GM23338 (cell line): ENCODE measurements at regions not wholly inside any gene's neighbourhood (a gene's known extent, or its start where the extent isn't known, plus 50 kb on each side); places are given as distances from the start of the nearest gene placed in this dataset.
"Not testable (repeated sequence)": the region's sequence is repeated elsewhere in the genome, so short reads cannot be mapped to it uniquely, and the experiment has no call there.

ENCODE experiments used
- ATAC-seq: fragments of 200-7000 bp; cut with Tn5 transposase; 3 replicates; pipeline ENCODE4 v1.9.1; 2020
- DNase-seq: peaks from one replicate; pipeline ENCODE4 v3.0.0-alpha.2; 2015; ENCODE audit warnings: low spot score
- H2AFZ ChIP-seq: fragments of 200-600 bp; sonication (generic); 2 replicates; pipeline ENCODE4 v1.8.0; 2016; ENCODE audit warnings: antibody characterized with exemption, mild to moderate bottlenecking, moderate library complexity
- H3F3A ChIP-seq: fragments of 200-600 bp; sonication (generic); replicated peaks from 2 replicates; pipeline ENCODE4 v1.8.0; 2017; ENCODE audit warnings: antibody characterized with exemption, mixed run types, low read depth
- H3K27ac ChIP-seq: fragments of 200-600 bp; sonication (generic); 2 replicates; pipeline ENCODE4 v1.6.1; 2016; ENCODE audit warnings: low read depth
- H3K27me3 ChIP-seq: fragments of 200-600 bp; sonication (generic); 2 replicates; pipeline ENCODE4 v1.8.0; 2016; ENCODE audit warnings: mild to moderate bottlenecking, mixed run types, moderate library complexity; ENCODE audit not compliant: insufficient read depth
- H3K36me3 ChIP-seq: fragments of 200-600 bp; sonication (generic); 2 replicates; pipeline ENCODE4 v1.8.0; 2016; ENCODE audit warnings: mild to moderate bottlenecking; ENCODE audit not compliant: insufficient read depth
- H3K4me1 ChIP-seq: fragments of 200-600 bp; sonication (generic); 2 replicates; pipeline ENCODE4 v1.8.0; 2016; ENCODE audit warnings: mild to moderate bottlenecking, moderate library complexity; ENCODE audit not compliant: insufficient read depth
- H3K4me2 ChIP-seq: fragments of 200-600 bp; sonication (generic); 2 replicates; pipeline ENCODE4 v1.7.1; 2017; ENCODE audit warnings: mixed run types
- H3K4me3 ChIP-seq: fragments of 200-600 bp; sonication (generic); 2 replicates; pipeline ENCODE4 v1.6.1; 2016; ENCODE audit warnings: mixed run types
- H3K79me2 ChIP-seq: fragments of 200-600 bp; sonication (generic); replicated peaks from 2 replicates; pipeline ENCODE4 v1.8.0; 2017; ENCODE audit warnings: mild to moderate bottlenecking; ENCODE audit not compliant: insufficient read depth
- H3K9me2 ChIP-seq: fragments of 200-600 bp; sonication (generic); 2 replicates; pipeline ENCODE4 v1.8.0; 2017; ENCODE audit not compliant: insufficient read depth
- H4K20me1 ChIP-seq: fragments of 200-600 bp; sonication (generic); replicated peaks from 2 replicates; pipeline ENCODE4 v1.8.0; 2017; ENCODE audit warnings: mild to moderate bottlenecking; ENCODE audit not compliant: insufficient read depth
- H3K27ac Mint-ChIP-seq: 2 replicates; pipeline ENCODE4 v1.8.0; 2020; ENCODE audit warnings: inconsistent platforms, mild to moderate bottlenecking, moderate library complexity, mixed read lengths
- H3K27me3 Mint-ChIP-seq: 3 replicates; pipeline ENCODE4 v1.8.0; 2022; ENCODE audit warnings: low read depth, mild to moderate bottlenecking, moderate library complexity, mixed read lengths, inconsistent platforms; ENCODE audit not compliant: insufficient read depth, poor library complexity
- H3K36me3 Mint-ChIP-seq: 3 replicates; pipeline ENCODE4 v1.8.0; 2021; ENCODE audit warnings: low read depth, mild to moderate bottlenecking, inconsistent platforms, moderate library complexity, mixed read lengths
- H3K4me1 Mint-ChIP-seq: 3 replicates; pipeline ENCODE4 v1.8.0; 2020; ENCODE audit warnings: mild to moderate bottlenecking, inconsistent platforms, mixed read lengths
- H3K4me3 Mint-ChIP-seq: 3 replicates; pipeline ENCODE4 v1.8.0; 2021; ENCODE audit warnings: moderate library complexity, mild to moderate bottlenecking, inconsistent platforms, mixed read lengths
- H3K9me3 Mint-ChIP-seq: 3 replicates; pipeline ENCODE4 v1.8.0; 2020; ENCODE audit warnings: moderate library complexity, mild to moderate bottlenecking, inconsistent platforms, mixed read lengths
- CREB1 ChIP-seq: fragments of 250-450 bp; sonication (Bioruptor Pico); IDR thresholded peaks from 2 replicates; pipeline ENCODE4 v1.5.0; 2020; ENCODE audit warnings: low read depth, mild to moderate bottlenecking, moderate library complexity
- EZH2 ChIP-seq: fragments of 200-600 bp; sonication (generic); IDR thresholded peaks from one replicate; pipeline ENCODE4 v1.8.0; 2017; ENCODE audit warnings: antibody characterized with exemption, mild to moderate bottlenecking, low read depth; ENCODE audit not compliant: unreplicated experiment
- EZH2phosphoT487 ChIP-seq: fragments of 200-600 bp; sonication (generic); IDR thresholded peaks from one replicate; pipeline ENCODE4 v1.8.1; 2018; ENCODE audit warnings: antibody characterized with exemption; ENCODE audit not compliant: unreplicated experiment
- JUNB ChIP-seq: IDR thresholded peaks from one replicate; pipeline ENCODE4 v1.6.1; 2016; ENCODE audit warnings: antibody characterized with exemption; ENCODE audit not compliant: unreplicated experiment
- NANOG ChIP-seq: IDR thresholded peaks from 2 replicates; pipeline ENCODE4 v1.6.1; 2016; ENCODE audit warnings: antibody characterized with exemption, borderline replicate concordance
- POLR2AphosphoS5 ChIP-seq: IDR thresholded peaks from 2 replicates; pipeline ENCODE4 v1.6.1; 2016; ENCODE audit warnings: antibody characterized with exemption, low read depth
- STAT1 ChIP-seq: IDR thresholded peaks from one replicate; pipeline ENCODE4 v1.6.1; 2016; ENCODE audit warnings: antibody characterized with exemption; ENCODE audit not compliant: unreplicated experiment
- ZNF114 ChIP-seq: fragments of 250-450 bp; sonication (Bioruptor Pico); IDR thresholded peaks from 2 replicates; pipeline ENCODE4 v1.5.0; 2020; ENCODE audit warnings: mild to moderate bottlenecking, moderate library complexity
- ZNF331 ChIP-seq: fragments of 250-450 bp; sonication (Bioruptor Pico); IDR thresholded peaks from 2 replicates; pipeline ENCODE4 v1.5.0; 2020; ENCODE audit warnings: low read depth, mild to moderate bottlenecking, moderate library complexity
- TF ChIP-seq, protein P1 (sequence below): fragments of 250-450 bp; sonication (Bioruptor Pico); IDR thresholded peaks from 2 replicates; pipeline ENCODE4 v1.5.0; 2020; ENCODE audit warnings: mild to moderate bottlenecking, moderate library complexity
- TF ChIP-seq, protein P2 (sequence below): IDR thresholded peaks from 2 replicates; pipeline ENCODE4 v1.6.1; 2016; ENCODE audit warnings: antibody characterized with exemption

DNA sequence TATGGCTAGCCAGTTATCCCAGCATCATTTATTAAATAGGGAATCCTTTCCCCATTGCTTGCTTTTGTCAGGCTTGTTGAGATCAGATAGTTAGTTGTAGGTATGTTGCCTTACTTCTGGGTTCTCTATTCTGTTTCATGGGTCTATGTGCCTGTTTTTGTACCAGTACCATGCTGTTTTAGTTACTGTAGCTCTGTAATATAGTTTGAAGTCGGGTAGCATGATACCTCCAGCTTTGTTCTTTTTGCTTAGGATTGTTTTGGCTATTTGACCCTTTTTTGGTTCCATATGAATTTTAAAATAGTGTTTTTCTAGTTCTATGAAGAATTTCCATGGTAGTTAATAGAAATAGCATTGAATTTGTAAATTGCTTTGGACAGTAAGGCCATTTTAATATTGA lies 300.5 kb downstream of the PTGER3 start:
- H3K4me2 ChIP-seq, H3K27ac ChIP-seq, H3F3A ChIP-seq, H3K4me3 Mint-ChIP-seq, H3K27me3 ChIP-seq, H3K36me3 ChIP-seq, H3K9me2 ChIP-seq, H3K4me1 ChIP-seq, H3K4me1 Mint-ChIP-seq, DNase-seq, H3K27me3 Mint-ChIP-seq, H3K27ac Mint-ChIP-seq, H3K79me2 ChIP-seq, ATAC-seq, H3K4me3 ChIP-seq, H4K20me1 ChIP-seq, H2AFZ ChIP-seq: not testable (repeated sequence)
- peaks cover 41% of the 10 kb centered on the region for H3K9me3 Mint-ChIP-seq
- peaks cover 18% of the 10 kb centered on the region; the same call in 2 of the 3 replicates for H3K36me3 Mint-ChIP-seq

DNA sequence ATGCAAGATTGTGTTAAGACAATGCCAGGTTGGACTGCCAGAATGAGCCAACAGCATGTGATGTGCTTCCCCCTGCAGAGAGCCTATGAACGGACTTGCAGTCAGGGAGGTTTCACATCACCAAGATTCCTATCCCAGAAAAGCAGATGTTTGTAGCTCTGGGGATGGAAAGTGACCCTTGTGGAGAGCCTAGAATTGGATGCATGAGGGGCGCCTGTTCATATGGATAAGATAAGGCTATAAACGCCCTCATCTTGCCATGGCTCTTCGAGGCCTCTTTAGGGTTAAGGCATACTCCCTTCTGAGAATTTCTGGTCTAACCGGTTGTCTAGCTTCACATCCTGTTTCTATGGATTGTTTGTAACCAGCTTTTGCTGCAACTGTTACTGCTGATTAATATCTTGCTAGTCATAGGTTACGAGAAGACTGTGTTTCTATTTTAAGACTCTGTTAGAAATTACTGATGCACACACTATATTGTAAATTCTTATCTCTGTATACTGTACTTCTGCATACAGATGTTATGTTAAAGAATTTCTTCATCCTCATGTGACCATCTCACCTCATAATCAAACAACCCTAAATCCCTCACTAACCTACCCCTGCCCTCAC lies 295.8 kb downstream of the PTGER3 start:
- H3K27me3 ChIP-seq, H3K36me3 Mint-ChIP-seq, H3K4me1 Mint-ChIP-seq, H3K4me3 ChIP-seq, H3F3A ChIP-seq, H3K4me1 ChIP-seq, H3K27ac Mint-ChIP-seq, H3K27ac ChIP-seq, H3K9me2 ChIP-seq, H2AFZ ChIP-seq, DNase-seq, ATAC-seq, H3K27me3 Mint-ChIP-seq, H3K36me3 ChIP-seq, H3K79me2 ChIP-seq, H3K4me3 Mint-ChIP-seq, H4K20me1 ChIP-seq: not testable (repeated sequence)
- 0 out of 2 replicates have a peak overlapping the region, but pooled peaks have one; percentile 36 for H3K4me2 ChIP-seq
- H3K9me3 Mint-ChIP-seq = peaks cover 23% of the 10 kb centered on the region; the same call in 2 of the 3 replicates

DNA sequence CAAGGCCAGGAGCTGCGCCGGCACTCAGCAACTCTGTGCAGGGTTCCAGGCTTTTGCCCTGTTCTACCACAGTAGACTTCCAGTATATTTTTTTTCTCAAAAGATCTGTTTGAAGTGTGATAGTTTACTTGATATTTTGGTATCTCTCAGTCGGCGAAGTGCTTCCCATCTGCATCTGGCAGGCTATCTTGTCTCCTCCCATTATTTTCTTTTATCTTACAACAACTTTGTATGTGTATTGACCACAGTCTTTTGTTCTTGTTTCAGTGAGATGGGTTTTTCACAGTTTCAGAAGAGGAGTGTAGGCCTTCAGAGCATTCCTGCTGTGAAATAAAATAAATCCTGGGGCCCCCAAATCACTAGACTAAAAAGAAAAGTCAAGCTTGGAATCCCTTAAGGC lies 292.9 kb downstream of the PTGER3 start:
- no peak for ATAC-seq
- H3F3A ChIP-seq = no peaks in the 10 kb centered on the region
- no peak overlapping the region for H3K4me2 ChIP-seq
- Mint-ChIP-seq H3K27me3 (peaks cover 6% of the 10 kb centered on the region), H3K4me1 (peaks cover 7% of the 10 kb centered on the region), H3K36me3 (no peaks in the 10 kb centered on the region), H3K4me3 (no peak overlapping the region), H3K27ac (no peak overlapping the region), H3K9me3 (peaks cover 2% of the 10 kb centered on the region; the same call in 2 of the 3 replicates)
- no peak for DNase-seq
- H3K4me3 ChIP-seq = no peak overlapping the region
- no peaks in the 10 kb centered on the region for H4K20me1 ChIP-seq
- peak overlapping the region; percentile 52; the same call in 1 of the 2 replicates for H2AFZ ChIP-seq
- H3K9me2 ChIP-seq = no peaks in the 10 kb centered on the region
- no peaks in the 10 kb centered on the region for H3K79me2 ChIP-seq
- H3K27ac ChIP-seq = no peak overlapping the region
- no peaks in the 10 kb centered on the region for H3K4me1 ChIP-seq
- H3K27me3 ChIP-seq = no peaks in the 10 kb centered on the region
- no peaks in the 10 kb centered on the region for H3K36me3 ChIP-seq
- TF ChIP-seq EZH2 (no peak), EZH2phosphoT487 (no peak), STAT1 (no peak), JUNB (no peak), ZNF331 (CRISPR knock-in tag) (no peak), CREB1 (CRISPR knock-in tag) (no peak), NANOG (no peak), ZNF114 (CRISPR knock-in tag) (no peak), POLR2AphosphoS5 (no peak)
- TF ChIP-seq, protein P1, sequence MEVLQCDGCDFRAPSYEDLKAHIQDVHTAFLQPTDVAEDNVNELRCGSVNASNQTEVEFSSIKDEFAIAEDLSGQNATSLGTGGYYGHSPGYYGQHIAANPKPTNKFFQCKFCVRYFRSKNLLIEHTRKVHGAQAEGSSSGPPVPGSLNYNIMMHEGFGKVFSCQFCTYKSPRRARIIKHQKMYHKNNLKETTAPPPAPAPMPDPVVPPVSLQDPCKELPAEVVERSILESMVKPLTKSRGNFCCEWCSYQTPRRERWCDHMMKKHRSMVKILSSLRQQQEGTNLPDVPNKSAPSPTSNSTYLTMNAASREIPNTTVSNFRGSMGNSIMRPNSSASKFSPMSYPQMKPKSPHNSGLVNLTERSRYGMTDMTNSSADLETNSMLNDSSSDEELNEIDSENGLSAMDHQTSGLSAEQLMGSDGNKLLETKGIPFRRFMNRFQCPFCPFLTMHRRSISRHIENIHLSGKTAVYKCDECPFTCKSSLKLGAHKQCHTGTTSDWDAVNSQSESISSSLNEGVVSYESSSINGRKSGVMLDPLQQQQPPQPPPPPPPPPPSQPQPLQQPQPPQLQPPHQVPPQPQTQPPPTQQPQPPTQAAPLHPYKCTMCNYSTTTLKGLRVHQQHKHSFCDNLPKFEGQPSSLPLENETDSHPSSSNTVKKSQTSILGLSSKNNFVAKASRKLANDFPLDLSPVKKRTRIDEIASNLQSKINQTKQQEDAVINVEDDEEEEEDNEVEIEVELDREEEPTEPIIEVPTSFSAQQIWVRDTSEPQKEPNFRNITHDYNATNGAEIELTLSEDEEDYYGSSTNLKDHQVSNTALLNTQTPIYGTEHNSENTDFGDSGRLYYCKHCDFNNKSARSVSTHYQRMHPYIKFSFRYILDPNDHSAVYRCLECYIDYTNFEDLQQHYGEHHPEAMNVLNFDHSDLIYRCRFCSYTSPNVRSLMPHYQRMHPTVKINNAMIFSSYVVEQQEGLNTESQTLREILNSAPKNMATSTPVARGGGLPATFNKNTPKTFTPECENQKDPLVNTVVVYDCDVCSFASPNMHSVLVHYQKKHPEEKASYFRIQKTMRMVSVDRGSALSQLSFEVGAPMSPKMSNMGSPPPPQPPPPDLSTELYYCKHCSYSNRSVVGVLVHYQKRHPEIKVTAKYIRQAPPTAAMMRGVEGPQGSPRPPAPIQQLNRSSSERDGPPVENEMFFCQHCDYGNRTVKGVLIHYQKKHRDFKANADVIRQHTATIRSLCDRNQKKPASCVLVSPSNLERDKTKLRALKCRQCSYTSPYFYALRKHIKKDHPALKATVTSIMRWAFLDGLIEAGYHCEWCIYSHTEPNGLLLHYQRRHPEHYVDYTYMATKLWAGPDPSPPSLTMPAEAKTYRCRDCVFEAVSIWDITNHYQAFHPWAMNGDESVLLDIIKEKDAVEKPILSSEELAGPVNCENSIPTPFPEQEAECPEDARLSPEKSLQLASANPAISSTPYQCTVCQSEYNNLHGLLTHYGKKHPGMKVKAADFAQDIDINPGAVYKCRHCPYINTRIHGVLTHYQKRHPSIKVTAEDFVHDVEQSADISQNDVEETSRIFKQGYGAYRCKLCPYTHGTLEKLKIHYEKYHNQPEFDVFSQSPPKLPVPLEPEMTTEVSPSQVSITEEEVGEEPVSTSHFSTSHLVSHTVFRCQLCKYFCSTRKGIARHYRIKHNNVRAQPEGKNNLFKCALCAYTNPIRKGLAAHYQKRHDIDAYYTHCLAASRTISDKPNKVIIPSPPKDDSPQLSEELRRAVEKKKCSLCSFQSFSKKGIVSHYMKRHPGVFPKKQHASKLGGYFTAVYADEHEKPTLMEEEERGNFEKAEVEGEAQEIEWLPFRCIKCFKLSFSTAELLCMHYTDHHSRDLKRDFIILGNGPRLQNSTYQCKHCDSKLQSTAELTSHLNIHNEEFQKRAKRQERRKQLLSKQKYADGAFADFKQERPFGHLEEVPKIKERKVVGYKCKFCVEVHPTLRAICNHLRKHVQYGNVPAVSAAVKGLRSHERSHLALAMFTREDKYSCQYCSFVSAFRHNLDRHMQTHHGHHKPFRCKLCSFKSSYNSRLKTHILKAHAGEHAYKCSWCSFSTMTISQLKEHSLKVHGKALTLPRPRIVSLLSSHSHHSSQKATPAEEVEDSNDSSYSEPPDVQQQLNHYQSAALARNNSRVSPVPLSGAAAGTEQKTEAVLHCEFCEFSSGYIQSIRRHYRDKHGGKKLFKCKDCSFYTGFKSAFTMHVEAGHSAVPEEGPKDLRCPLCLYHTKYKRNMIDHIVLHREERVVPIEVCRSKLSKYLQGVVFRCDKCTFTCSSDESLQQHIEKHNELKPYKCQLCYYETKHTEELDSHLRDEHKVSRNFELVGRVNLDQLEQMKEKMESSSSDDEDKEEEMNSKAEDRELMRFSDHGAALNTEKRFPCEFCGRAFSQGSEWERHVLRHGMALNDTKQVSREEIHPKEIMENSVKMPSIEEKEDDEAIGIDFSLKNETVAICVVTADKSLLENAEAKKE (CRISPR knock-in tag) = no peak
- TF ChIP-seq, protein P2, sequence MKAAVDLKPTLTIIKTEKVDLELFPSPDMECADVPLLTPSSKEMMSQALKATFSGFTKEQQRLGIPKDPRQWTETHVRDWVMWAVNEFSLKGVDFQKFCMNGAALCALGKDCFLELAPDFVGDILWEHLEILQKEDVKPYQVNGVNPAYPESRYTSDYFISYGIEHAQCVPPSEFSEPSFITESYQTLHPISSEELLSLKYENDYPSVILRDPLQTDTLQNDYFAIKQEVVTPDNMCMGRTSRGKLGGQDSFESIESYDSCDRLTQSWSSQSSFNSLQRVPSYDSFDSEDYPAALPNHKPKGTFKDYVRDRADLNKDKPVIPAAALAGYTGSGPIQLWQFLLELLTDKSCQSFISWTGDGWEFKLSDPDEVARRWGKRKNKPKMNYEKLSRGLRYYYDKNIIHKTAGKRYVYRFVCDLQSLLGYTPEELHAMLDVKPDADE = no peak
